HEK293 (cell line): ENCODE measurements at regions not wholly inside any gene's neighbourhood (a gene's known extent, or its start where the extent isn't known, plus 50 kb on each side); places are given as distances from the start of the nearest gene placed in this dataset.

Source experiments
- CTCF ChIA-PET: fragments of 350-600 bp; formaldehyde crosslinking; extraction: SDS; loops from one replicate; lab custom pipeline; 2021; ENCODE audit warnings: antibody characterized with exemption; lab: Yijun Ruan, JAX
- POLR2A ChIA-PET: fragments of 300-600 bp; formaldehyde crosslinking; extraction: SDS; loops from one replicate; lab custom pipeline; 2020; ENCODE audit warnings: antibody characterized with exemption, inconsistent platforms; lab: Yijun Ruan, JAX
- H3K27ac ChIP-seq: fragments of 200-500 bp; sonication (Bioruptor generic); 2 replicates; pipeline ENCODE4 v1.5.1; 2014; ENCODE audit warnings: low read depth, low read length, control low read depth, inconsistent platforms; ENCODE audit errors: extremely low read depth
- H3K36me3 ChIP-seq, 2 experiments: fragments of 200-500 bp in 1 of 2; sonication (Bioruptor generic) in 1 of 2; 1 replicate in 1 of 2; 2 replicates in 1 of 2; pipeline ENCODE4 v1.5.1; 2014 to 2017; ENCODE audit warnings: inconsistent platforms in 2 of 2, low read length in 2 of 2; ENCODE audit not compliant: control insufficient read depth in 2 of 2, insufficient read depth in 1 of 2
- H3K4me1 ChIP-seq: fragments of 200-500 bp; sonication (Bioruptor generic); 2 replicates; pipeline ENCODE4 v1.5.1; 2014; ENCODE audit warnings: mild to moderate bottlenecking, low read length, inconsistent platforms; ENCODE audit not compliant: control insufficient read depth, insufficient read depth
- H3K4me3 ChIP-seq: 2 replicates; pipeline ENCODE4 v1.5.1; 2011; ENCODE audit warnings: low read depth, mild to moderate bottlenecking, control low read depth, low read length, moderate library complexity
- H3K9me3 ChIP-seq: fragments of 200-500 bp; sonication (Bioruptor generic); 2 replicates; pipeline ENCODE4 v1.5.1; 2014; ENCODE audit warnings: low read depth, low read length, inconsistent platforms; ENCODE audit not compliant: control insufficient read depth, insufficient read depth
- FEZF1 ChIP-seq: fragments of 450-650 bp; formaldehyde crosslinking; IDR thresholded peaks from 2 replicates; pipeline ENCODE4 v1.5.1; 2016; ENCODE audit warnings: missing biosample characterization, missing genetic modification characterization
- GLI2 ChIP-seq: fragments of 450-650 bp; formaldehyde crosslinking; IDR thresholded peaks from 2 replicates; pipeline ENCODE4; 2017; ENCODE audit warnings: missing biosample characterization, missing genetic modification characterization, low read depth, borderline replicate concordance
- PRDM2 ChIP-seq: fragments of 450-650 bp; formaldehyde crosslinking; IDR thresholded peaks from 2 replicates; pipeline ENCODE4 v1.5.1; 2016; ENCODE audit warnings: missing biosample characterization, missing genetic modification characterization, borderline replicate concordance
- TCF7L2 ChIP-seq: IDR thresholded peaks from 2 replicates; pipeline ENCODE4 v1.6.1; 2011; ENCODE audit warnings: low read depth, mild to moderate bottlenecking, inconsistent platforms, low read length, moderate library complexity, borderline replicate concordance
- WT1 ChIP-seq: fragments of 450-650 bp; formaldehyde crosslinking; IDR thresholded peaks from 2 replicates; pipeline ENCODE4 v1.5.1; 2016; ENCODE audit warnings: missing biosample characterization, missing genetic modification characterization
- ZBTB21 ChIP-seq: fragments of 450-650 bp; formaldehyde crosslinking; IDR thresholded peaks from 2 replicates; pipeline ENCODE4 v1.5.1; 2017; ENCODE audit warnings: missing biosample characterization, missing genetic modification characterization
- ZIC2 ChIP-seq: fragments of 450-650 bp; formaldehyde crosslinking; IDR thresholded peaks from 2 replicates; pipeline ENCODE4 v1.5.1; 2016; ENCODE audit warnings: missing biosample characterization, missing genetic modification characterization
- ZNF112 ChIP-seq: fragments of 450-650 bp; formaldehyde crosslinking; IDR thresholded peaks from 2 replicates; pipeline ENCODE4 v1.5.0; 2017; ENCODE audit warnings: missing biosample characterization, missing genetic modification characterization
- ZNF2 ChIP-seq: fragments of 450-650 bp; formaldehyde crosslinking; IDR thresholded peaks from 2 replicates; pipeline ENCODE4 v1.5.1; 2016; ENCODE audit warnings: missing biosample characterization, missing genetic modification characterization
- ZNF211 ChIP-seq: fragments of 450-650 bp; formaldehyde crosslinking; IDR thresholded peaks from 2 replicates; pipeline ENCODE4 v1.5.1; 2016; ENCODE audit warnings: low read depth, missing biosample characterization, missing genetic modification characterization
- ZNF24 ChIP-seq: fragments of 450-650 bp; formaldehyde crosslinking; IDR thresholded peaks from 2 replicates; pipeline ENCODE4 v1.5.1; 2016; ENCODE audit warnings: missing biosample characterization, missing genetic modification characterization
- ZNF341 ChIP-seq: fragments of 450-650 bp; formaldehyde crosslinking; IDR thresholded peaks from 2 replicates; pipeline ENCODE4; 2016; ENCODE audit warnings: low read depth, missing biosample characterization, missing genetic modification characterization
- ZNF521 ChIP-seq: fragments of 450-650 bp; formaldehyde crosslinking; IDR thresholded peaks from 2 replicates; pipeline ENCODE4 v1.5.1; 2017; ENCODE audit warnings: missing biosample characterization, mild to moderate bottlenecking, missing genetic modification characterization
- ZNF596 ChIP-seq: fragments of 450-650 bp; IDR thresholded peaks from 2 replicates; pipeline ENCODE4 v1.5.0; 2018; ENCODE audit warnings: missing biosample characterization, mild to moderate bottlenecking, missing genetic modification characterization, moderate library complexity
- ZNF624 ChIP-seq: fragments of 450-650 bp; formaldehyde crosslinking; IDR thresholded peaks from 2 replicates; pipeline ENCODE4 v1.5.1; 2017; ENCODE audit warnings: missing biosample characterization, missing genetic modification characterization
- ZNF639 ChIP-seq: fragments of 450-650 bp; formaldehyde crosslinking; IDR thresholded peaks from 2 replicates; pipeline ENCODE4 v1.5.1; 2016; ENCODE audit warnings: missing biosample characterization, missing genetic modification characterization
- ZNF677 ChIP-seq: fragments of 450-650 bp; IDR thresholded peaks from 2 replicates; pipeline ENCODE4 v1.5.0; 2018; ENCODE audit warnings: missing biosample characterization, mild to moderate bottlenecking, missing genetic modification characterization, moderate library complexity
- ZNF747 ChIP-seq: fragments of 450-650 bp; formaldehyde crosslinking; IDR thresholded peaks from 2 replicates; pipeline ENCODE4 v1.5.1; 2016; ENCODE audit warnings: missing biosample characterization, missing genetic modification characterization
- ZNF768 ChIP-seq: fragments of 450-650 bp; formaldehyde crosslinking; IDR thresholded peaks from 2 replicates; pipeline ENCODE4 v1.5.1; 2018; ENCODE audit warnings: missing biosample characterization, mild to moderate bottlenecking, missing genetic modification characterization
- ZNF791 ChIP-seq: fragments of 450-650 bp; formaldehyde crosslinking; IDR thresholded peaks from 2 replicates; pipeline ENCODE4 v1.5.1; 2016; ENCODE audit warnings: missing biosample characterization, missing genetic modification characterization
- ZNF830 ChIP-seq: fragments of 450-650 bp; IDR thresholded peaks from 2 replicates; pipeline ENCODE4 v1.5.0; 2018; ENCODE audit warnings: missing biosample characterization, missing genetic modification characterization, low read depth, mild to moderate bottlenecking, moderate library complexity
- ZSCAN16 ChIP-seq: fragments of 450-650 bp; formaldehyde crosslinking; IDR thresholded peaks from 2 replicates; pipeline ENCODE4 v1.5.1; 2016; ENCODE audit warnings: missing biosample characterization, missing genetic modification characterization
- TF ChIP-seq, protein P1 (sequence below): fragments of 450-650 bp; formaldehyde crosslinking; IDR thresholded peaks from 2 replicates; pipeline ENCODE4 v1.5.1; 2017; ENCODE audit warnings: missing biosample characterization, missing genetic modification characterization
- TF ChIP-seq, protein P2 (sequence below): fragments of 450-650 bp; formaldehyde crosslinking; IDR thresholded peaks from 2 replicates; pipeline ENCODE4 v1.5.1; 2016; ENCODE audit warnings: missing biosample characterization, missing genetic modification characterization

DNA sequence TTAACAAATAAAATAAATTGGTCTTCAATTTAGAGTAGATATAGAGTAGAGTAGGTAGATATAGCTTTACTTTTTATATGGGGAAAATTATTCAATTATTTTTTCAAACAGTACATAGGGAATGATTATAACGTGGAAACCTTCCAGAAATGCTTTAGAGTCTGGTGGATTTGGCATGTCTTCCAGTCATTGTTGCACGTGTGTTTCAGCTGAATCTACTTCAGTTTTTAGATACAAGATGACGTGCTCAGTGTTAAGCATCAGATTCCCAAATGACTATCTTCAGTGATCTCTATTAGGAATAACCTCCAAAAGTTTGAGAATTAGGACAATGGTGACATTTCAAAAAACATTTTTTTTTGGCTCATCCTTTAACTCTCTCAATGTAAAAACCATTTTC is 616.9 kb downstream of the ANKRD50 start (continued):
- TF ChIP-seq TCF7L2: no peak
- TF ChIP-seq, protein P1, sequence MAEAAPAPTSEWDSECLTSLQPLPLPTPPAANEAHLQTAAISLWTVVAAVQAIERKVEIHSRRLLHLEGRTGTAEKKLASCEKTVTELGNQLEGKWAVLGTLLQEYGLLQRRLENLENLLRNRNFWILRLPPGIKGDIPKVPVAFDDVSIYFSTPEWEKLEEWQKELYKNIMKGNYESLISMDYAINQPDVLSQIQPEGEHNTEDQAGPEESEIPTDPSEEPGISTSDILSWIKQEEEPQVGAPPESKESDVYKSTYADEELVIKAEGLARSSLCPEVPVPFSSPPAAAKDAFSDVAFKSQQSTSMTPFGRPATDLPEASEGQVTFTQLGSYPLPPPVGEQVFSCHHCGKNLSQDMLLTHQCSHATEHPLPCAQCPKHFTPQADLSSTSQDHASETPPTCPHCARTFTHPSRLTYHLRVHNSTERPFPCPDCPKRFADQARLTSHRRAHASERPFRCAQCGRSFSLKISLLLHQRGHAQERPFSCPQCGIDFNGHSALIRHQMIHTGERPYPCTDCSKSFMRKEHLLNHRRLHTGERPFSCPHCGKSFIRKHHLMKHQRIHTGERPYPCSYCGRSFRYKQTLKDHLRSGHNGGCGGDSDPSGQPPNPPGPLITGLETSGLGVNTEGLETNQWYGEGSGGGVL (tag by site-specific recombination): no peak
- no peak for TF ChIP-seq ZNF830 (tag by site-specific recombination)
- TF ChIP-seq ZNF2 (tag by site-specific recombination): no peak
- TF ChIP-seq ZNF521: no peak
- TF ChIP-seq ZNF112 (tag by site-specific recombination): no peak
- TF ChIP-seq ZNF768 (tag by site-specific recombination): no peak
- no peak for TF ChIP-seq ZNF596 (tag by site-specific recombination)
- TF ChIP-seq ZNF341 (tag by site-specific recombination): no peak

GRCh38 chr4:124096290-124096689 is 616.2 kb downstream of the ANKRD50 start:
- no peaks in the 10 kb centered on the region for H3K36me3 ChIP-seq
- H3K4me1 ChIP-seq: no peaks in the 10 kb centered on the region
- CTCF ChIA-PET: no interaction called here
- no peak for TF ChIP-seq ZNF791 (tag by site-specific recombination)
- no peak for TF ChIP-seq ZBTB21 (tag by site-specific recombination)
- TF ChIP-seq GLI2: no peak
- no peak for TF ChIP-seq ZSCAN16
- TF ChIP-seq WT1 (tag by site-specific recombination): no peak
- TF ChIP-seq ZIC2 (tag by site-specific recombination): no peak
- no peak for TF ChIP-seq PRDM2 (tag by site-specific recombination)
- no peak for TF ChIP-seq ZNF677 (tag by site-specific recombination)
- TF ChIP-seq ZNF768 (tag by site-specific recombination): no peak
- no peak for TF ChIP-seq ZNF747 (tag by site-specific recombination)
- no peak for TF ChIP-seq ZNF624 (tag by site-specific recombination)
- H3K9me3 ChIP-seq: no peaks in the 10 kb centered on the region
- no peak overlapping the region for H3K4me3 ChIP-seq
- POLR2A ChIA-PET: no interaction called here
- no peak overlapping the region for H3K27ac ChIP-seq

- no peak overlapping the region for H3K4me3 ChIP-seq
- no peaks in the 10 kb centered on the region for H3K4me1 ChIP-seq
- CTCF ChIA-PET: no interaction called here
- no peak overlapping the region for H3K27ac ChIP-seq
- POLR2A ChIA-PET: no interaction called here
- H3K36me3 ChIP-seq: no peaks in the 10 kb centered on the region
- H3K9me3 ChIP-seq: no peaks in the 10 kb centered on the region
- TF ChIP-seq ZNF24 (tag by site-specific recombination) (no peak), FEZF1 (tag by site-specific recombination) (no peak), ZBTB21 (tag by site-specific recombination) (no peak), ZNF639 (no peak), ZNF211 (tag by site-specific recombination) (no peak), ZIC2 (tag by site-specific recombination) (no peak), ZNF112 (tag by site-specific recombination) (no peak)
- TF ChIP-seq, protein P2, sequence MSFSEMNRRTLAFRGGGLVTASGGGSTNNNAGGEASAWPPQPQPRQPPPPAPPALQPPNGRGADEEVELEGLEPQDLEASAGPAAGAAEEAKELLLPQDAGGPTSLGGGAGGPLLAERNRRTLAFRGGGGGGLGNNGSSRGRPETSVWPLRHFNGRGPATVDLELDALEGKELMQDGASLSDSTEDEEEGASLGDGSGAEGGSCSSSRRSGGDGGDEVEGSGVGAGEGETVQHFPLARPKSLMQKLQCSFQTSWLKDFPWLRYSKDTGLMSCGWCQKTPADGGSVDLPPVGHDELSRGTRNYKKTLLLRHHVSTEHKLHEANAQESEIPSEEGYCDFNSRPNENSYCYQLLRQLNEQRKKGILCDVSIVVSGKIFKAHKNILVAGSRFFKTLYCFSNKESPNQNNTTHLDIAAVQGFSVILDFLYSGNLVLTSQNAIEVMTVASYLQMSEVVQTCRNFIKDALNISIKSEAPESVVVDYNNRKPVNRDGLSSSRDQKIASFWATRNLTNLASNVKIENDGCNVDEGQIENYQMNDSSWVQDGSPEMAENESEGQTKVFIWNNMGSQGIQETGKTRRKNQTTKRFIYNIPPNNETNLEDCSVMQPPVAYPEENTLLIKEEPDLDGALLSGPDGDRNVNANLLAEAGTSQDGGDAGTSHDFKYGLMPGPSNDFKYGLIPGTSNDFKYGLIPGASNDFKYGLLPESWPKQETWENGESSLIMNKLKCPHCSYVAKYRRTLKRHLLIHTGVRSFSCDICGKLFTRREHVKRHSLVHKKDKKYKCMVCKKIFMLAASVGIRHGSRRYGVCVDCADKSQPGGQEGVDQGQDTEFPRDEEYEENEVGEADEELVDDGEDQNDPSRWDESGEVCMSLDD (tag by site-specific recombination): no peak
Observed at GRCh38 chr4:124097447-124097846, 615.1 kb downstream of the ANKRD50 start.
